ENCODE measurements at regions not wholly inside any gene's neighbourhood (a gene's known extent, or its start where the extent isn't known, plus 50 kb on each side); places are given as distances from the start of the nearest gene placed in this dataset.

DNA sequence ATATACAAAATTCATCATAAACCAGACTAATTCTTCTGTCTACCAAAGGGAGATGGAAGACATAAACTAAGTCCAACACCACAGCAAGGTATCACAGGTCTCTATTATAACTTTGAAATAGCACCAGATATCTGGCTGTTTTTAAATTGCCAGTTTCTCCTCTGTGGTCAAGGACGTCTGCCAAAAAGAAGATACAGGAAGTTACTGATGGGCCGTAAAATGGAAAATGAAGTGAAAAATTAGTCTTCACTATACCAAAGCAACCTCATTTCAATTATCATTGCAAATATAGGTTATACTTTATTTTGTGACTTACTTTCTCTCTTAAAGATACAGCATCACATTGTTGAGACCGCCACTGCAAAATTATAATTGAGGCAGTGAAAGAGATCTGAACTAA, 225.5 kb downstream of the NDUFS4 start:
- Histone ChIP-seq H3K27me3 (replicated peaks in 1 of 4; ENCODE audit: control insufficient read depth in 3 of 4, extremely low read depth in 1 of 4, insufficient read depth in 3 of 4, low read length in 3 of 4) (no peaks in the 10 kb centered on the region), H3K4me2 (ENCODE audit: insufficient read depth in 1 of 2, low read depth in 2 of 2, low read length in 2 of 2) (no peak overlapping the region), H3K79me1 (ENCODE audit: low read depth, low read length) (no peaks in the 10 kb centered on the region), H3K4me3 (ENCODE audit: extremely low read depth in 1 of 4, insufficient read depth in 2 of 4, low read depth in 3 of 4, low read length in 4 of 4) (no peak overlapping the region), H3K18ac (ENCODE audit: extremely low read depth, low read length) (no peak overlapping the region), H3K14ac (ENCODE audit: insufficient read length) (no peak overlapping the region), H3K27ac (ENCODE audit: low read depth, low read length) (no peak overlapping the region), H3K36me3 (ENCODE audit: control insufficient read depth in 2 of 4, insufficient read depth in 4 of 4, low read length in 3 of 4) (no peaks in the 10 kb centered on the region), H3K23ac (ENCODE audit: insufficient read length) (no peak overlapping the region), H2BK12ac (ENCODE audit: low read depth, low read length) (no peak overlapping the region), H4K8ac (ENCODE audit: extremely low read depth, insufficient read depth, low read length) (no peak overlapping the region), H2AFZ (ENCODE audit: low read length) (no peak overlapping the region), H3K4ac (replicated peaks; ENCODE audit: insufficient read length, low read depth, low read length) (no peak overlapping the region), H2BK20ac (ENCODE audit: low read length) (no peak overlapping the region), H3K9me3 (ENCODE audit: insufficient read depth in 2 of 2, low read depth in 1 of 2, low read length in 1 of 2) (peaks cover 2 to 5% of the 10 kb centered on the region in 2 experiments; a peak in 1 of 4 replicates), H2BK5ac (ENCODE audit: low read depth, low read length) (no peak overlapping the region), H3K23me2 (ENCODE audit: low read depth, low read length) (no peaks in the 10 kb centered on the region), H3K56ac (replicated peaks; ENCODE audit: insufficient read length, low read depth, low read length) (no peak overlapping the region), H3K4me1 (replicated peaks in 1 of 4; ENCODE audit: control insufficient read depth in 3 of 4, insufficient read depth in 4 of 4, low read length in 3 of 4) (peaks cover 1 to 7% (median 4%) of the 10 kb centered on the region in 4 experiments; a peak in 2 of 7 replicates), H4K20me1 (replicated peaks in 1 of 2; ENCODE audit: control insufficient read depth in 1 of 2, insufficient read depth in 2 of 2, low read length in 2 of 2) (no peaks in the 10 kb centered on the region), H3K79me2 (ENCODE audit: control insufficient read depth in 1 of 2, insufficient read depth in 2 of 2, low read length in 2 of 2) (no peaks in the 10 kb centered on the region), H4K5ac (ENCODE audit: insufficient read length, low read depth, low read length) (no peak overlapping the region), H2BK120ac (replicated peaks; ENCODE audit: low read depth, low read length) (no peak overlapping the region), H4K91ac (replicated peaks; ENCODE audit: insufficient read length, low read length) (no peak overlapping the region), H2BK15ac (ENCODE audit: low read length) (no peak overlapping the region), H3K9ac (replicated peaks in 1 of 4; ENCODE audit: extremely low read depth in 1 of 4, low read depth in 3 of 4, low read length in 3 of 4) (no peak overlapping the region), H2AK5ac (ENCODE audit: low read depth, low read length) (no peak overlapping the region)
- 90% methylated on average over 3 of the region's 3 CpGs; no CpG with 5 or more reads in 1 of the 2 experiments for WGBS, 2 experiments (ENCODE audit: extremely low coverage in 1 of 2, insufficient coverage in 1 of 2, insufficient read length in 1 of 2, insufficient replicate concordance in 2 of 2, low coverage in 1 of 2, low lambda C conversion rate in 2 of 2, missing lambda C conversion rate in 1 of 2)
- FAIRE-seq = no peak
- ChIA-PET POLR2A (ENCODE audit: partially characterized antibody) (no interaction called here), CTCF (ENCODE audit: partially characterized antibody) (no interaction called here)
- no peak for DNase-seq (ENCODE audit: low read depth in 1 of 2, low spot score in 2 of 2)
- TF ChIP-seq SAP30 (IDR thresholded peaks at IDR 0.05; ENCODE audit: insufficient read depth, insufficient replicate concordance, low read length) (no peak), NANOG (IDR thresholded peaks at IDR 0.05; ENCODE audit: insufficient read depth, low read depth, low read length, poor library complexity, severe bottlenecking) (no peak), SP1 (IDR thresholded peaks at IDR 0.05; ENCODE audit: low read depth, low read length) (no peak), MAFK (IDR thresholded peaks at IDR 0.05; ENCODE audit: low read depth, low read length) (no peak), POLR2AphosphoS5 (IDR thresholded peaks at IDR 0.05; ENCODE audit: low read depth, low read length) (no peak), GTF2F1 (IDR thresholded peaks at IDR 0.05; ENCODE audit: borderline replicate concordance, low read depth, low read length) (no peak), TEAD4 (IDR thresholded peaks at IDR 0.05; ENCODE audit: low read depth, low read length) (no peak), HDAC2 (IDR thresholded peaks at IDR 0.05; ENCODE audit: borderline replicate concordance in 1 of 2, low read depth in 2 of 2, low read length in 2 of 2) (no peak)
